Stimulated activated naive B cell treated with anti-CD40 and anti-IgM and Interleukin-4, amounts not matched to agents 10 μg/mL and 1 μg/mL and 100 μg/mL, for 72 hours (primary cell): ENCODE measurements at regions not wholly inside any gene's neighbourhood (a gene's known extent, or its start where the extent isn't known, plus 50 kb on each side); places are given as distances from the start of the nearest gene placed in this dataset.

Source experiments
- ATAC-seq, 2 donors: fragments of 150-1000 bp; cut with Tn5 transposase; replicated peaks; 2 replicates each; pipeline ENCODE4 v1.10.0; 2021; ENCODE audit warnings: moderate library complexity in 1 of 2
- DNase-seq: peaks from one replicate; pipeline ENCODE4 v3.0.0; 2021
- H3K27ac Mint-ChIP-seq: one replicate; pipeline ENCODE4 v1.8.0; 2022; ENCODE audit warnings: mild to moderate bottlenecking, mixed read lengths
- H3K27me3 Mint-ChIP-seq, 2 donors: one replicate each; pipeline ENCODE4 v1.8.0; 2022; ENCODE audit warnings: mixed read lengths in 2 of 2
- H3K36me3 Mint-ChIP-seq, 2 donors: one replicate each; pipeline ENCODE4 v1.8.0; 2022; ENCODE audit warnings: mixed read lengths in 2 of 2, mild to moderate bottlenecking in 1 of 2
- H3K4me1 Mint-ChIP-seq, 2 donors: one replicate each; pipeline ENCODE4 v1.8.0; 2022; ENCODE audit warnings: mixed read lengths in 2 of 2, mild to moderate bottlenecking in 1 of 2
- H3K4me3 Mint-ChIP-seq, 2 donors: one replicate each; pipeline ENCODE4 v1.8.0; 2022; ENCODE audit warnings: mild to moderate bottlenecking in 2 of 2, mixed read lengths in 2 of 2, moderate library complexity in 1 of 2
- H3K9me3 Mint-ChIP-seq, 2 donors: one replicate each; pipeline ENCODE4 v1.8.0; 2022; ENCODE audit warnings: mixed read lengths in 2 of 2, mild to moderate bottlenecking in 1 of 2

GRCh38 chr15:87724330-87724729 is 532.2 kb downstream of the NTRK3 start:
- DNase-seq, result no peak
- no peaks in the 10 kb centered on the region for H3K4me1 Mint-ChIP-seq
- H3K4me3 Mint-ChIP-seq, result no peak overlapping the region
- no peak for ATAC-seq
- no peaks in the 10 kb centered on the region for H3K27me3 Mint-ChIP-seq
- H3K36me3 Mint-ChIP-seq, result no peaks in the 10 kb centered on the region
- H3K27ac Mint-ChIP-seq, result no peak overlapping the region
- H3K9me3 Mint-ChIP-seq, result peaks cover 0 to 3% of the 10 kb centered on the region in 2 donors

- DNase-seq (no peak), ATAC-seq (no peak)
- H3K4me3 Mint-ChIP-seq, result no peak overlapping the region
- H3K36me3 Mint-ChIP-seq, result no peaks in the 10 kb centered on the region
- peaks cover 0 to 3% of the 10 kb centered on the region in 2 donors for H3K9me3 Mint-ChIP-seq
- no peaks in the 10 kb centered on the region for H3K4me1 Mint-ChIP-seq
- no peak overlapping the region for H3K27ac Mint-ChIP-seq
- H3K27me3 Mint-ChIP-seq, result no peaks in the 10 kb centered on the region
Observed at GRCh38 chr15:87722941-87723691, 533.4 kb downstream of the NTRK3 start.

GRCh38 chr15:87720235-87720634 is 536.3 kb downstream of the NTRK3 start:
- H3K4me1 Mint-ChIP-seq, result no peaks in the 10 kb centered on the region
- no peak for ATAC-seq

GRCh38 chr15:87716422-87716821 is 540.1 kb downstream of the NTRK3 start:
- no peaks in the 10 kb centered on the region for H3K27me3 Mint-ChIP-seq
- DNase-seq, result no peak
- no peak overlapping the region for H3K4me3 Mint-ChIP-seq
- H3K4me1 Mint-ChIP-seq, result no peaks in the 10 kb centered on the region
- peaks cover 2 to 7% of the 10 kb centered on the region in 2 donors for H3K9me3 Mint-ChIP-seq
- H3K27ac Mint-ChIP-seq, result no peak overlapping the region
- no peak for ATAC-seq
- no peaks in the 10 kb centered on the region for H3K36me3 Mint-ChIP-seq

More at GRCh38 chr15:87720235-87720634, 536.3 kb downstream of the NTRK3 start:
- H3K27ac Mint-ChIP-seq, result no peak overlapping the region
- no peaks in the 10 kb centered on the region for H3K27me3 Mint-ChIP-seq
- no peaks in the 10 kb centered on the region for H3K36me3 Mint-ChIP-seq
- no peak overlapping the region for H3K4me3 Mint-ChIP-seq
- no peak for DNase-seq
- H3K9me3 Mint-ChIP-seq, result peaks cover 2 to 7% of the 10 kb centered on the region in 2 donors

GRCh38 chr15:87715252-87715651 is 541.3 kb downstream of the NTRK3 start:
- Mint-ChIP-seq H3K4me1 (no peaks in the 10 kb centered on the region), H3K27ac (no peak overlapping the region)
- ATAC-seq, result no peak

GRCh38 chr15:87713475-87713879 is 543.1 kb downstream of the NTRK3 start:
- DNase-seq, result no peak
- ATAC-seq, result no peak
- Mint-ChIP-seq H3K9me3 (peaks cover 4% of the 10 kb centered on the region in 2 donors), H3K36me3 (no peaks in the 10 kb centered on the region), H3K4me3 (no peak overlapping the region), H3K27me3 (no peaks in the 10 kb centered on the region), H3K27ac (no peak overlapping the region), H3K4me1 (no peaks in the 10 kb centered on the region)

More at GRCh38 chr15:87715252-87715651, 541.3 kb downstream of the NTRK3 start:
- Mint-ChIP-seq H3K9me3 (peaks cover 4 to 7% of the 10 kb centered on the region in 2 donors), H3K36me3 (no peaks in the 10 kb centered on the region), H3K4me3 (no peak overlapping the region), H3K27me3 (no peaks in the 10 kb centered on the region)
- DNase-seq, result no peak

GRCh38 chr15:87712211-87712610 is 544.3 kb downstream of the NTRK3 start:
- DNase-seq (no peak), ATAC-seq (no peak)
- no peaks in the 10 kb centered on the region for H3K4me1 Mint-ChIP-seq
- peaks cover 2 to 4% of the 10 kb centered on the region in 2 donors for H3K9me3 Mint-ChIP-seq
- H3K27me3 Mint-ChIP-seq, result no peaks in the 10 kb centered on the region
- H3K36me3 Mint-ChIP-seq, result no peaks in the 10 kb centered on the region
- H3K4me3 Mint-ChIP-seq, result no peak overlapping the region
- no peak overlapping the region for H3K27ac Mint-ChIP-seq

GRCh38 chr15:87711026-87711425 is 545.5 kb downstream of the NTRK3 start:
- DNase-seq (no peak), ATAC-seq (no peak)
- peaks cover 0 to 2% of the 10 kb centered on the region in 2 donors for H3K9me3 Mint-ChIP-seq
- H3K4me3 Mint-ChIP-seq, result no peak overlapping the region
- no peak overlapping the region for H3K27ac Mint-ChIP-seq
- H3K4me1 Mint-ChIP-seq, result no peaks in the 10 kb centered on the region
- no peaks in the 10 kb centered on the region for H3K27me3 Mint-ChIP-seq
- H3K36me3 Mint-ChIP-seq, result no peaks in the 10 kb centered on the region

- Mint-ChIP-seq H3K4me1 (no peaks in the 10 kb centered on the region), H3K36me3 (no peaks in the 10 kb centered on the region), H3K27me3 (no peaks in the 10 kb centered on the region), H3K27ac (no peak overlapping the region), H3K9me3 (peaks cover 0 to 2% of the 10 kb centered on the region in 2 donors), H3K4me3 (no peak overlapping the region)
- no peak for ATAC-seq
- no peak for DNase-seq
Observed at GRCh38 chr15:87710406-87710805, 546.1 kb downstream of the NTRK3 start.

- no peak for ATAC-seq
- no peaks in the 10 kb centered on the region for H3K36me3 Mint-ChIP-seq
- H3K27me3 Mint-ChIP-seq, result no peaks in the 10 kb centered on the region
- H3K4me3 Mint-ChIP-seq, result no peak overlapping the region
- peaks cover 0 to 2% of the 10 kb centered on the region in 2 donors for H3K9me3 Mint-ChIP-seq
- no peak overlapping the region for H3K27ac Mint-ChIP-seq
- DNase-seq, result no peak
- H3K4me1 Mint-ChIP-seq, result no peaks in the 10 kb centered on the region
Observed at GRCh38 chr15:87707566-87708130, 548.9 kb downstream of the NTRK3 start.

GRCh38 chr15:87707071-87707470 is 549.5 kb downstream of the NTRK3 start:
- peaks cover 0 to 2% of the 10 kb centered on the region in 2 donors for H3K9me3 Mint-ChIP-seq
- H3K27ac Mint-ChIP-seq, result no peak overlapping the region
- H3K4me1 Mint-ChIP-seq, result no peaks in the 10 kb centered on the region
- no peak overlapping the region for H3K4me3 Mint-ChIP-seq
- no peak for ATAC-seq
- H3K27me3 Mint-ChIP-seq, result no peaks in the 10 kb centered on the region
- DNase-seq, result no peak
- H3K36me3 Mint-ChIP-seq, result no peaks in the 10 kb centered on the region

GRCh38 chr15:87706001-87706400 is 550.5 kb downstream of the NTRK3 start:
- H3K9me3 Mint-ChIP-seq, result peaks cover 0 to 2% of the 10 kb centered on the region in 2 donors
- no peaks in the 10 kb centered on the region for H3K27me3 Mint-ChIP-seq
- no peak overlapping the region for H3K4me3 Mint-ChIP-seq
- H3K36me3 Mint-ChIP-seq, result no peaks in the 10 kb centered on the region
- ATAC-seq, result no peak
- no peak overlapping the region for H3K27ac Mint-ChIP-seq
- no peak for DNase-seq
- no peaks in the 10 kb centered on the region for H3K4me1 Mint-ChIP-seq

GRCh38 chr15:87704276-87704675 is 552.3 kb downstream of the NTRK3 start:
- no peaks in the 10 kb centered on the region for H3K9me3 Mint-ChIP-seq
- H3K36me3 Mint-ChIP-seq, result no peaks in the 10 kb centered on the region
- no peaks in the 10 kb centered on the region for H3K4me1 Mint-ChIP-seq
- DNase-seq (no peak), ATAC-seq (no peak)
- no peak overlapping the region for H3K27ac Mint-ChIP-seq
- no peak overlapping the region for H3K4me3 Mint-ChIP-seq
- H3K27me3 Mint-ChIP-seq, result no peaks in the 10 kb centered on the region

GRCh38 chr15:87703327-87704111 is 553.0 kb downstream of the NTRK3 start:
- no peak overlapping the region for H3K4me3 Mint-ChIP-seq
- no peak overlapping the region for H3K27ac Mint-ChIP-seq
- H3K9me3 Mint-ChIP-seq, result no peaks in the 10 kb centered on the region
- H3K27me3 Mint-ChIP-seq, result no peaks in the 10 kb centered on the region
- H3K4me1 Mint-ChIP-seq, result no peaks in the 10 kb centered on the region
- no peak for DNase-seq
- ATAC-seq, result no peak
- no peaks in the 10 kb centered on the region for H3K36me3 Mint-ChIP-seq

- Mint-ChIP-seq H3K36me3 (no peaks in the 10 kb centered on the region), H3K4me3 (no peak overlapping the region), H3K27me3 (no peaks in the 10 kb centered on the region), H3K27ac (no peak overlapping the region), H3K4me1 (no peaks in the 10 kb centered on the region), H3K9me3 (peaks cover 0 to 4% of the 10 kb centered on the region in 2 donors)
- no peak for ATAC-seq
- no peak for DNase-seq
Observed at GRCh38 chr15:87702270-87702669, 554.3 kb downstream of the NTRK3 start.
